ENCODE measurements at regions not wholly inside any gene's neighbourhood (a gene's known extent, or its start where the extent isn't known, plus 50 kb on each side); places are given as distances from the start of the nearest gene placed in this dataset.

DNA sequence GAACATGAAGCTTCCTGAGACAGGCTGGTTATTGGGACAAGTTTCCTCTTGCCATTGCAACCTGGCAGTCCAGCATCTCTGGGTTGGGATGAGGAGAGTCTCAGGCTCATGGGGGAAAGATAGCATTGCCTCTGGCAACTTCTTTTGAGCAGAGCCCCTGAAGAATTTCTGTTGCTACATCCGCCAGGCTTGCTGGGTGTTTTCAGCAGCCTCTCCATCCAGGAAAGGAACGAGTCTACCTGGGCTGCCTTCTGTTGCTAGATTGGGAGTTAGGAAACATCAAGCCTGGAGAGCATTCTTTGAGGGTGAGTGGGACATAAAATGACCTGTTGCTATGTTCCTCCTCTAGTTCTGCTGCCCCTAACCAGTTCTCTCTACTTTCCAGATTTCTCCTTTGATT, 313.5 kb downstream of the RFPL4B start:
- TF ChIP-seq, protein P1, sequence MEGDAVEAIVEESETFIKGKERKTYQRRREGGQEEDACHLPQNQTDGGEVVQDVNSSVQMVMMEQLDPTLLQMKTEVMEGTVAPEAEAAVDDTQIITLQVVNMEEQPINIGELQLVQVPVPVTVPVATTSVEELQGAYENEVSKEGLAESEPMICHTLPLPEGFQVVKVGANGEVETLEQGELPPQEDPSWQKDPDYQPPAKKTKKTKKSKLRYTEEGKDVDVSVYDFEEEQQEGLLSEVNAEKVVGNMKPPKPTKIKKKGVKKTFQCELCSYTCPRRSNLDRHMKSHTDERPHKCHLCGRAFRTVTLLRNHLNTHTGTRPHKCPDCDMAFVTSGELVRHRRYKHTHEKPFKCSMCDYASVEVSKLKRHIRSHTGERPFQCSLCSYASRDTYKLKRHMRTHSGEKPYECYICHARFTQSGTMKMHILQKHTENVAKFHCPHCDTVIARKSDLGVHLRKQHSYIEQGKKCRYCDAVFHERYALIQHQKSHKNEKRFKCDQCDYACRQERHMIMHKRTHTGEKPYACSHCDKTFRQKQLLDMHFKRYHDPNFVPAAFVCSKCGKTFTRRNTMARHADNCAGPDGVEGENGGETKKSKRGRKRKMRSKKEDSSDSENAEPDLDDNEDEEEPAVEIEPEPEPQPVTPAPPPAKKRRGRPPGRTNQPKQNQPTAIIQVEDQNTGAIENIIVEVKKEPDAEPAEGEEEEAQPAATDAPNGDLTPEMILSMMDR (IDR thresholded peaks at IDR 0.05; ENCODE audit: insufficient read depth, low read length): no peak
- TF ChIP-seq POLR2AphosphoS5 (IDR thresholded peaks at IDR 0.05; ENCODE audit: low read depth): no peak
